HEK293T (cell line): ENCODE measurements at regions not wholly inside any gene's neighbourhood (a gene's known extent, or its start where the extent isn't known, plus 50 kb on each side); places are given as distances from the start of the nearest gene placed in this dataset.

Source experiments
- CTCF ChIA-PET: fragments of 350-600 bp; formaldehyde crosslinking; extraction: SDS; loops from one replicate; lab custom pipeline; 2021; ENCODE audit warnings: antibody characterized with exemption, inconsistent platforms; lab: Yijun Ruan, JAX
- POLR2A ChIA-PET: fragments of 350-600 bp; formaldehyde crosslinking; extraction: SDS; loops from one replicate; lab custom pipeline; 2020; ENCODE audit warnings: antibody characterized with exemption, inconsistent platforms; lab: Yijun Ruan, JAX
- DNase-seq: peaks from one replicate; pipeline ENCODE4 v3.0.0; 2012; ENCODE audit warnings: mixed read lengths; ENCODE audit errors: extremely low spot score
- ARNT ChIP-seq: fragments of 450-650 bp; IDR thresholded peaks from 2 replicates; pipeline ENCODE4 v1.6.1; 2017; ENCODE audit warnings: mild to moderate bottlenecking
- BHLHE40 ChIP-seq: fragments of 450-650 bp; IDR thresholded peaks from 2 replicates; pipeline ENCODE4 v1.6.1; 2016; ENCODE audit warnings: mild to moderate bottlenecking, moderate library complexity, borderline replicate concordance
- CTBP1 ChIP-seq: fragments of 450-650 bp; IDR thresholded peaks from 2 replicates; pipeline ENCODE4 v1.6.1; 2016; ENCODE audit warnings: borderline replicate concordance
- ELF4 ChIP-seq: fragments of 450-650 bp; IDR thresholded peaks from 2 replicates; pipeline ENCODE4 v1.6.1; 2017; ENCODE audit warnings: antibody characterized with exemption
- FOXA1 ChIP-seq: fragments of 450-650 bp; IDR thresholded peaks from 2 replicates; pipeline ENCODE4 v1.6.1; 2016; ENCODE audit warnings: mild to moderate bottlenecking
- FOXK2 ChIP-seq: fragments of 450-650 bp; IDR thresholded peaks from 2 replicates; pipeline ENCODE4 v1.6.1; 2016; ENCODE audit warnings: mild to moderate bottlenecking
- FOXM1 ChIP-seq: fragments of 450-650 bp; IDR thresholded peaks from 2 replicates; pipeline ENCODE4 v1.6.1; 2017; ENCODE audit warnings: mild to moderate bottlenecking, borderline replicate concordance
- HDGF ChIP-seq: fragments of 450-650 bp; IDR thresholded peaks from 2 replicates; pipeline ENCODE4 v1.6.1; 2017; ENCODE audit warnings: antibody characterized with exemption, borderline replicate concordance
- L3MBTL2 ChIP-seq: fragments of 450-650 bp; conservative IDR thresholded peaks from 2 replicates; pipeline ENCODE4 v1.6.1; 2016; ENCODE audit warnings: mild to moderate bottlenecking
- LEF1 ChIP-seq: fragments of 450-650 bp; IDR thresholded peaks from 2 replicates; pipeline ENCODE4 v1.6.1; 2017; ENCODE audit warnings: mild to moderate bottlenecking, borderline replicate concordance
- NFRKB ChIP-seq: fragments of 450-650 bp; IDR thresholded peaks from 2 replicates; pipeline ENCODE4 v1.6.1; 2016; ENCODE audit warnings: mild to moderate bottlenecking, moderate library complexity
- SP1 ChIP-seq: fragments of 450-650 bp; IDR thresholded peaks from 2 replicates; pipeline ENCODE4 v1.6.1; 2017
- SUZ12 ChIP-seq: fragments of 450-650 bp; IDR thresholded peaks from 2 replicates; pipeline ENCODE4 v1.6.1; 2016; ENCODE audit warnings: mild to moderate bottlenecking
- TARDBP ChIP-seq: fragments of 450-650 bp; IDR thresholded peaks from 2 replicates; pipeline ENCODE4 v1.6.1; 2016
- ZNF384 ChIP-seq: fragments of 450-650 bp; IDR thresholded peaks from 2 replicates; pipeline ENCODE4 v1.6.1; 2016
- TF ChIP-seq, protein P1 (sequence below): fragments of 450-650 bp; IDR thresholded peaks from 2 replicates; pipeline ENCODE4 v1.6.1; 2016

GRCh38 chr20:6674831-6675230 is 92.7 kb upstream of the BMP2 start:
- TF ChIP-seq BHLHE40 = no peak
- no peak for TF ChIP-seq SUZ12
- no peak for TF ChIP-seq ELF4
- TF ChIP-seq L3MBTL2 = no peak
- no peak for TF ChIP-seq TARDBP
- no peak for TF ChIP-seq NFRKB
- TF ChIP-seq LEF1 = no peak
- TF ChIP-seq ARNT = no peak
- no peak for TF ChIP-seq CTBP1
- TF ChIP-seq FOXM1 = no peak
- TF ChIP-seq SP1 = no peak
- no peak for TF ChIP-seq FOXA1
- TF ChIP-seq FOXK2 = no peak
- no peak for TF ChIP-seq HDGF
- no peak for TF ChIP-seq ZNF384
- TF ChIP-seq, protein P1, sequence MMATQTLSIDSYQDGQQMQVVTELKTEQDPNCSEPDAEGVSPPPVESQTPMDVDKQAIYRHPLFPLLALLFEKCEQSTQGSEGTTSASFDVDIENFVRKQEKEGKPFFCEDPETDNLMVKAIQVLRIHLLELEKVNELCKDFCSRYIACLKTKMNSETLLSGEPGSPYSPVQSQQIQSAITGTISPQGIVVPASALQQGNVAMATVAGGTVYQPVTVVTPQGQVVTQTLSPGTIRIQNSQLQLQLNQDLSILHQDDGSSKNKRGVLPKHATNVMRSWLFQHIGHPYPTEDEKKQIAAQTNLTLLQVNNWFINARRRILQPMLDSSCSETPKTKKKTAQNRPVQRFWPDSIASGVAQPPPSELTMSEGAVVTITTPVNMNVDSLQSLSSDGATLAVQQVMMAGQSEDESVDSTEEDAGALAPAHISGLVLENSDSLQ = no peak
- POLR2A ChIA-PET = no interaction called here

DNA sequence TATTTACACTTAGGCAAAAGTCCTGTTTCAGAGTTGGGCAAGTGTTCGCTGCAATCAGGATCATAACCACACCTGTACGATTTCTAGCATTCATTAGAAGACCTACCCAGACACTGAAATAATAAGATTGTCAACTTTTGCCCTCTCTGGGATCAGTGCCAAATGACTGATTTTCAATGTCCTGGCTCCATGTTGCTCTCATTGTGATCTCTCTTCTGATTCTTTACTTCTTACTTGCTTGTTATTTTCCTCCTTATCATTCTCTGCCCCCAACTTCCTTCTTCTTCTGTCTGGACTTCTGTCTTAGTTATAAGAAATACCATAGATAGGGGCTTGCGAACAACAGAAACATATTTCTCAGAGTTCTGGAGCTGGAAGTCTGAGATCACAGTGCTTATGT is 94.4 kb upstream of the BMP2 start:
- no peak for DNase-seq
- ChIA-PET POLR2A (no interaction called here), CTCF (no interaction called here)
- TF ChIP-seq, protein P1 = no peak
- TF ChIP-seq HDGF (no peak), LEF1 (no peak), SUZ12 (no peak), ZNF384 (no peak), SP1 (no peak), TARDBP (no peak), FOXM1 (no peak), CTBP1 (no peak), BHLHE40 (no peak), FOXA1 (no peak), FOXK2 (no peak), ELF4 (no peak), NFRKB (no peak), L3MBTL2 (no peak), ARNT (no peak)

More at GRCh38 chr20:6674831-6675230, 92.7 kb upstream of the BMP2 start:
- CTCF ChIA-PET = no interaction called here
- no peak for DNase-seq

DNA sequence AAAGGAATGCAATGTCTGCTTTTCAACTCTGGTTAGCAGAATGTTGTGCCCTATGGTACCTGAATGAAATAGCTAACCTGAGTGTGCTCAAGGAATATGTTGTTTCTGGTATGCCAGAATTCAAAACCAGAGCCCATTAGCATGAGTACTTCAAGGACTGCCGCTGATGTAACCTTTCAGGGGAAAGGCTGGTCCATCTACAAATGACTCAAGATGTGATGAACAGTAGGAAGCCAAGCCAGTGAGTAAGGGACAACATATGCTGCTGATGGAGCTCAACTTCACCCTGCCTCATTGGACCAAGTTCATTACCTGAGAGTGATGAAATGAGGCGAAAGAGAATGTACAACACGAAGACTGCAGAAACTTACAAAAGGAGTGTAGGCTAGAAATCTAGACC is 95.7 kb upstream of the BMP2 start:
- POLR2A ChIA-PET = no interaction called here

DNA sequence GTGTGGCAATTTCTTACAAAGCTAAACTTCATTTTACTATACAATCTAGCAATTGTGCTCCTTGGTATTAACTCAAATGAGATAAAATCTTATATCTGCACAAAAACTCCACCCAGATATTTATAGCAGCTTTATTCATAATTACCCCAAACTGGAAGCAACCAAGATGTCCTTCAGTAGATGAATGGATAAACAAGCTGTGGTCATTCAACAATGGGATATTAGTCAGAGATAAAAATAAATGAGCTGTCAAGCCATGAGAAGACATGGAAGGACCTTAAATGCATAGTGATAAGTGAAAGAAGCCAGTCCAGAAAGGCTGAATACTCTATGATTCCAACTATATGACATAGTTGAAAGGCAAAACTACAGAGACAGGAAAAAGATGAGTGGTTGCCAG is 98.9 kb upstream of the BMP2 start:
- POLR2A ChIA-PET = no interaction called here
- CTCF ChIA-PET = no interaction called here
- DNase-seq = no peak

More for the DNA sequence above, 95.7 kb upstream of the BMP2 start:
- no peak for DNase-seq
- TF ChIP-seq HDGF = no peak
- no peak for TF ChIP-seq ZNF384
- TF ChIP-seq FOXM1 = no peak
- no peak for TF ChIP-seq TARDBP
- TF ChIP-seq CTBP1 = no peak
- TF ChIP-seq LEF1 = no peak
- TF ChIP-seq ARNT = no peak
- no peak for TF ChIP-seq SUZ12
- CTCF ChIA-PET = interaction anchor here (0.6 to 1.1 kb wide), 3 partner anchors 11 to 36 kb away, joined by 3 read pairs; no protein-coding TSS in a partner anchor

DNA sequence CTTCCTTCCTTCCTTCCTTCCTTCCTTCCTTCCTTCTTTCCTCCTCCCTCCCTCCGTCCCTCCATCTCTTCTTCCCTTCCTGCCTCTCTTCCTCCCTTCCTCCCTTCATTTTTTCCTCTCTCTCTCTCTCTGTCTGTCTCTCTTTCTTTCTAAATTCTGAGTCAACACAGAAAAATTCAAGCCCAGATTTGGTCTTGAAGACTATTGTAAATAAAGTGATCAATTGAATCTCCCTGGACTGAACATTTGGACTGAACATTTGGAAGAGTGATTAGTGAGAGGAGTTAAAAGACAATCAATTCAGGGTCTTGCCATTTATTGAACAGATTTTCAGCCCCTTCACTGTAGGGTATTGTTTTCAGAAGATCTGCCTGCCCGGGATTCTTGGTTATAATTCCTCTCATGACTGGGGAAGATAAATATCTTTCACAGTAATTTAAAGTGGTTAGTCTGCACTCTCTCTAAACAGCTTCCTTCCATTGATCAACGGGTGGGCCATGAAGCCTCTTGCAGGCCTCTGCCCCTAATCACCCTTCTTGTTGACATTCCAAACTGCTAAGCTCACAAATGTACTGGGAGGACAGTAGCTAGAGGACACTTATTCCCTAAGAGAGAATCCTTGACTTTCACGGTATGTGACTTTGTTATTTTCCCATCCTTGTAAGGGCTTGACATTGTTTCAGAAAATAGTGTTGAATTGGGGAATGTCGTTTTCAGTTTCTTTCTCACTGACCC is 101.7 kb upstream of the BMP2 start:
- no peak for TF ChIP-seq ARNT
- TF ChIP-seq BHLHE40 = no peak
- no peak for TF ChIP-seq TARDBP
- no peak for TF ChIP-seq ELF4
- ChIA-PET POLR2A (no interaction called here), CTCF (no interaction called here)
- no peak for DNase-seq

More for the DNA sequence above, 98.9 kb upstream of the BMP2 start:
- TF ChIP-seq BHLHE40 (no peak), HDGF (no peak), SUZ12 (no peak), FOXA1 (no peak), ELF4 (no peak), FOXK2 (no peak), LEF1 (no peak), NFRKB (no peak), L3MBTL2 (no peak), ARNT (no peak), FOXM1 (no peak), ZNF384 (no peak), CTBP1 (no peak), SP1 (no peak)
- TF ChIP-seq, protein P1 = no peak

DNA sequence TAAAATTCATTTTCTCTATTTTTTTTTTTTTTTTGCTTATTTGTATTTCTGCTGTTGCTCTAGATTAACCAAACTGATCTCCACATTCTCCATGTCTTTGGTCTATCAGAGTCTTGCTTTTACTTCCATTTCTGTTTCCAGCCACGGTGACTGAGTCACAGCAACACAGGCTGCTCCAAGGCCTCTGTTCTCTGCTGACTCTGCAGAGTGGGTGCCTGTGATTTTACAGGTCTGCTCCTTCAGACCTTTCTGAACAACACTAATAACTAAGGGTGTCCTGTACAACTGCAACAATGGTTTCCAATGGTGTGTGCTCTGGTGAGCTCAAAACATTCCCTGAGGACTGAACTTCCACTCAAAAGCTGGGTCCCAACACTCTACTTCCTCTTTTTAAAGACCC is 102.3 kb upstream of the BMP2 start:
- CTCF ChIA-PET = no interaction called here
- POLR2A ChIA-PET = no interaction called here
- no peak for TF ChIP-seq ELF4
- DNase-seq = no peak
